HG03457 (cell line): ENCODE measurements at regions not wholly inside any gene's neighbourhood (a gene's known extent, or its start where the extent isn't known, plus 50 kb on each side); places are given as distances from the start of the nearest gene placed in this dataset.

Experiments
- ATAC-seq: cut with Tn5 transposase; IDR thresholded peaks from one replicate; pipeline ENCODE4 v1.9.1; 2021; ENCODE audit warnings: moderate number of reproducible peaks; ENCODE audit not compliant: unreplicated experiment

- ATAC-seq = no peak
Observed at GRCh38 chr3:118267588-118267987, 767.1 kb downstream of the IGSF11 start.

GRCh38 chr3:118269537-118270125, 765.0 kb downstream of the IGSF11 start:
- ATAC-seq = no peak

- no peak for ATAC-seq
Observed at GRCh38 chr3:118272991-118273390, 761.7 kb downstream of the IGSF11 start.

GRCh38 chr3:118277814-118278213, 756.8 kb downstream of the IGSF11 start:
- no peak for ATAC-seq

GRCh38 chr3:118292841-118293240, 741.8 kb downstream of the IGSF11 start:
- no peak for ATAC-seq

GRCh38 chr3:118298133-118298532, 736.5 kb downstream of the IGSF11 start:
- ATAC-seq = no peak

- ATAC-seq = no peak
Observed at GRCh38 chr3:118304557-118304956, 730.1 kb downstream of the IGSF11 start.

GRCh38 chr3:118332699-118333098, 701.9 kb downstream of the IGSF11 start:
- ATAC-seq = no peak

GRCh38 chr3:118337649-118338048, 697.0 kb downstream of the IGSF11 start:
- no peak for ATAC-seq

- no peak for ATAC-seq
Observed at GRCh38 chr3:118347396-118348168, 687.1 kb downstream of the IGSF11 start.

- no peak for ATAC-seq
Observed at GRCh38 chr3:118348169-118348557, 686.5 kb downstream of the IGSF11 start.

GRCh38 chr3:118354556-118354955, 680.1 kb downstream of the IGSF11 start:
- no peak for ATAC-seq

GRCh38 chr3:118369892-118370491, 664.7 kb downstream of the IGSF11 start:
- ATAC-seq = no peak

GRCh38 chr3:118380576-118380975, 654.1 kb downstream of the IGSF11 start:
- ATAC-seq = no peak

GRCh38 chr3:118396491-118396890, 638.2 kb downstream of the IGSF11 start:
- ATAC-seq = no peak

- no peak for ATAC-seq
Observed at GRCh38 chr3:118400086-118400485, 634.6 kb downstream of the IGSF11 start.

GRCh38 chr3:118400886-118401285, 633.8 kb downstream of the IGSF11 start:
- ATAC-seq = no peak

GRCh38 chr3:118401887-118402286, 632.8 kb downstream of the IGSF11 start:
- no peak for ATAC-seq

- no peak for ATAC-seq
Observed at GRCh38 chr3:118402971-118403370, 631.7 kb downstream of the IGSF11 start.

- no peak for ATAC-seq
Observed at GRCh38 chr3:118406562-118406961, 628.1 kb downstream of the IGSF11 start.

- no peak for ATAC-seq
Observed at GRCh38 chr3:118408431-118408830, 626.2 kb downstream of the IGSF11 start.

- ATAC-seq = no peak
Observed at GRCh38 chr3:118412503-118412902, 622.1 kb downstream of the IGSF11 start.
